H1 (cell line): ENCODE measurements at regions not wholly inside any gene's neighbourhood (a gene's known extent, or its start where the extent isn't known, plus 50 kb on each side); places are given as distances from the start of the nearest gene placed in this dataset.

Experiments
- CTCF ChIA-PET: fragments of 300-600 bp; sonication (Branson Sonifier 250); formaldehyde crosslinking; loops from one replicate; lab custom pipeline; 2021; ENCODE audit not compliant: partially characterized antibody; lab: Charles Lee
- POLR2A ChIA-PET: fragments of 300-600 bp; sonication (Branson Sonifier 250); formaldehyde crosslinking; loops from one replicate; lab custom pipeline; 2021; ENCODE audit warnings: inconsistent platforms; ENCODE audit not compliant: partially characterized antibody; lab: Charles Lee
- DNase-seq, 2 experiments: peaks; one replicate each; pipeline versions ENCODE4 v3.0.0 to v3.0.0-alpha.2; 2010 to 2022; ENCODE audit warnings: low spot score in 2 of 2, low read depth in 1 of 2, mixed read lengths in 1 of 2
- FAIRE-seq: peaks from 2 replicates; lab custom pipeline; 2011; peaks lifted over from hg19 to GRCh38; lab: Jason Lieb, UNC
- H2AFZ ChIP-seq: 2 replicates; pipeline ENCODE4 v1.8.1; 2012; ENCODE audit warnings: low read length, inconsistent platforms
- H2AK5ac ChIP-seq: 2 replicates; pipeline ENCODE4 v1.6.1; 2013; ENCODE audit warnings: low read depth, low read length
- H2BK120ac ChIP-seq: replicated peaks from 2 replicates; pipeline ENCODE3; 2013; ENCODE audit warnings: low read depth, low read length, inconsistent platforms
- H2BK12ac ChIP-seq: 2 replicates; pipeline ENCODE4 v1.6.1; 2013; ENCODE audit warnings: low read depth, low read length
- H2BK15ac ChIP-seq: 2 replicates; pipeline ENCODE4 v1.6.1; 2013; ENCODE audit warnings: low read length
- H2BK20ac ChIP-seq: 2 replicates; pipeline ENCODE4 v1.6.1; 2013; ENCODE audit warnings: low read length
- H2BK5ac ChIP-seq: 2 replicates; pipeline ENCODE4 v1.6.1; 2013; ENCODE audit warnings: low read depth, low read length
- H3K14ac ChIP-seq: 2 replicates; pipeline ENCODE4 v1.6.1; 2013; ENCODE audit warnings: inconsistent platforms; ENCODE audit not compliant: insufficient read length
- H3K18ac ChIP-seq: 2 replicates; pipeline ENCODE4 v1.6.1; 2013; ENCODE audit warnings: low read length; ENCODE audit errors: extremely low read depth
- H3K23ac ChIP-seq: 2 replicates; pipeline ENCODE4 v1.6.1; 2013; ENCODE audit warnings: inconsistent platforms; ENCODE audit not compliant: insufficient read length
- H3K23me2 ChIP-seq: 2 replicates; pipeline ENCODE4 v1.6.1; 2013; ENCODE audit warnings: low read depth, low read length
- H3K27ac ChIP-seq: 2 replicates; pipeline ENCODE4 v1.6.1; 2011; ENCODE audit warnings: low read depth, low read length, inconsistent platforms
- H3K27me3 ChIP-seq, 4 experiments: replicated peaks in 1 of 4; 1 replicate in 1 of 4; 2 replicates in 3 of 4; pipeline versions ENCODE4 v1.6.1 to v1.8.1; 2011 to 2013; ENCODE audit warnings: low read length in 3 of 4, mild to moderate bottlenecking in 3 of 4, inconsistent platforms in 2 of 4, mixed read lengths in 2 of 4, moderate library complexity in 1 of 4; ENCODE audit not compliant: control insufficient read depth in 3 of 4, insufficient read depth in 3 of 4; ENCODE audit errors: extremely low read depth in 1 of 4
- H3K36me3 ChIP-seq, 4 experiments: 2 replicates each; pipeline versions ENCODE4 v1.6.1 to v1.8.1; 2011 to 2013; ENCODE audit warnings: mild to moderate bottlenecking in 4 of 4, low read length in 3 of 4, moderate library complexity in 2 of 4, control low read depth in 1 of 4, inconsistent platforms in 1 of 4; ENCODE audit not compliant: insufficient read depth in 4 of 4, control insufficient read depth in 2 of 4
- H3K4ac ChIP-seq: replicated peaks from 2 replicates; pipeline ENCODE3; 2013; ENCODE audit warnings: low read length, low read depth, mixed read lengths, inconsistent platforms; ENCODE audit not compliant: insufficient read length
- H3K4me1 ChIP-seq, 4 experiments: replicated peaks in 1 of 4; 1 replicate in 1 of 4; 2 replicates in 3 of 4; pipeline versions ENCODE4 v1.6.1 to v1.8.1; 2011 to 2013; ENCODE audit warnings: low read length in 3 of 4, inconsistent platforms in 2 of 4, mixed read lengths in 1 of 4; ENCODE audit not compliant: insufficient read depth in 4 of 4, control insufficient read depth in 3 of 4
- H3K4me2 ChIP-seq, 2 experiments: 2 replicates each; pipeline versions ENCODE4 v1.6.1 to v1.8.1; 2011 to 2013; ENCODE audit warnings: low read depth in 2 of 2, low read length in 2 of 2, control low read depth in 1 of 2, inconsistent platforms in 1 of 2, mild to moderate bottlenecking in 1 of 2; ENCODE audit not compliant: insufficient read depth in 1 of 2
- H3K4me3 ChIP-seq, 4 experiments: fragments of 200-600, 300-600 bp in 1 of 4; sonication (generic), shearing (Covaris generic), sonication (Bioruptor Twin) in 1 of 4; 2 replicates each; pipeline versions ENCODE4 v1.5.1 to v1.8.1; 2011 to 2016; ENCODE audit warnings: low read length in 4 of 4, low read depth in 3 of 4, control low read depth in 2 of 4, inconsistent platforms in 2 of 4, mild to moderate bottlenecking in 2 of 4, mixed read lengths in 1 of 4, moderate library complexity in 1 of 4; ENCODE audit not compliant: insufficient read depth in 2 of 4; ENCODE audit errors: extremely low read depth in 1 of 4
- H3K56ac ChIP-seq: replicated peaks from 2 replicates; pipeline ENCODE3; 2013; ENCODE audit warnings: low read depth, mild to moderate bottlenecking, mixed read lengths, low read length, inconsistent platforms; ENCODE audit not compliant: insufficient read length
- H3K79me1 ChIP-seq: 2 replicates; pipeline ENCODE4 v1.6.1; 2013; ENCODE audit warnings: low read depth, low read length, control low read depth
- H3K79me2 ChIP-seq, 2 experiments: 2 replicates each; pipeline versions ENCODE4 v1.6.1 to v1.8.1; 2012 to 2013; ENCODE audit warnings: low read length in 2 of 2, mild to moderate bottlenecking in 2 of 2, inconsistent platforms in 1 of 2; ENCODE audit not compliant: insufficient read depth in 2 of 2, control insufficient read depth in 1 of 2
- H3K9ac ChIP-seq, 4 experiments: replicated peaks in 1 of 4; 1 replicate in 1 of 4; 2 replicates in 3 of 4; pipeline versions ENCODE4 v1.6.1 to v1.8.1; 2011 to 2013; ENCODE audit warnings: low read depth in 3 of 4, low read length in 3 of 4, control low read depth in 2 of 4, mild to moderate bottlenecking in 2 of 4, moderate library complexity in 2 of 4, inconsistent platforms in 1 of 4; ENCODE audit errors: extremely low read depth in 1 of 4
- H3K9me3 ChIP-seq, 2 experiments: 2 replicates each; pipeline versions ENCODE4 v1.6.1 to v1.8.1; 2012 to 2013; ENCODE audit warnings: mild to moderate bottlenecking in 2 of 2, moderate library complexity in 2 of 2, control low read depth in 1 of 2, inconsistent platforms in 1 of 2, low read depth in 1 of 2, low read length in 1 of 2, mixed read lengths in 1 of 2; ENCODE audit not compliant: insufficient read depth in 2 of 2
- H4K20me1 ChIP-seq, 2 experiments: replicated peaks in 1 of 2; 2 replicates each; pipeline versions ENCODE3 to v1.8.1; 2011 to 2013; ENCODE audit warnings: inconsistent platforms in 2 of 2, low read length in 2 of 2, mild to moderate bottlenecking in 1 of 2; ENCODE audit not compliant: insufficient read depth in 2 of 2, control insufficient read depth in 1 of 2
- H4K5ac ChIP-seq: 2 replicates; pipeline ENCODE4 v1.6.1; 2013; ENCODE audit warnings: low read length, low read depth, mixed read lengths, inconsistent platforms; ENCODE audit not compliant: insufficient read length
- H4K8ac ChIP-seq: 2 replicates; pipeline ENCODE4 v1.8.0; 2013; ENCODE audit warnings: mild to moderate bottlenecking, moderate library complexity, low read length, inconsistent platforms; ENCODE audit not compliant: insufficient read depth; ENCODE audit errors: extremely low read depth
- H4K91ac ChIP-seq: replicated peaks from 2 replicates; pipeline ENCODE3; 2013; ENCODE audit warnings: low read length, mixed read lengths, inconsistent platforms; ENCODE audit not compliant: insufficient read length
- EZH2 ChIP-seq: fragments of 200-600 bp; sonication (generic); IDR thresholded peaks from 2 replicates; pipeline ENCODE4 v1.7.1; 2012; ENCODE audit warnings: low read depth, mild to moderate bottlenecking, moderate library complexity, low read length, inconsistent platforms; ENCODE audit not compliant: severe bottlenecking
- HDAC2 ChIP-seq, 2 experiments: fragments of 300-600 bp in 1 of 2; sonication (generic) in 1 of 2; IDR thresholded peaks; 2 replicates each; pipeline ENCODE4 v1.6.1; 2011 to 2012; ENCODE audit warnings: low read depth in 2 of 2, low read length in 2 of 2, mild to moderate bottlenecking in 2 of 2, moderate library complexity in 2 of 2, borderline replicate concordance in 1 of 2, inconsistent platforms in 1 of 2
- KDM1A ChIP-seq: fragments of 200-600, 300-600 bp; sonication (generic); IDR thresholded peaks from 2 replicates; pipeline ENCODE4 v1.7.1; 2016; ENCODE audit warnings: mild to moderate bottlenecking, low read length, borderline replicate concordance
- WGBS, 2 experiments: shearing (Covaris generic) in 1 of 2; methylation state at CpG; one replicate each; pipeline versions ENCODE4 v1.1.6 to v1.1.7; 2013 to 2015; ENCODE audit warnings: low lambda C conversion rate in 2 of 2, mixed read lengths in 2 of 2, inconsistent platforms in 1 of 2, low coverage in 1 of 2, missing lambda C conversion rate in 1 of 2; ENCODE audit not compliant: insufficient replicate concordance in 2 of 2, insufficient coverage in 1 of 2, insufficient read length in 1 of 2; ENCODE audit errors: extremely low coverage in 1 of 2, missing lambda C conversion rate in 1 of 2; 5-methylcytosine and 5-hydroxymethylcytosine counted together

GRCh38 chr3:69660631-69661030, 78.6 kb upstream of the MITF start:
- Histone ChIP-seq H4K5ac (no peak overlapping the region), H4K91ac (no peak overlapping the region), H3K79me2 (no peaks in the 10 kb centered on the region), H3K4me3 (no peak overlapping the region), H2BK20ac (no peak overlapping the region), H3K14ac (no peak overlapping the region), H3K56ac (no peak overlapping the region), H2AK5ac (no peak overlapping the region), H3K4me1 (no peaks in the 10 kb centered on the region), H3K18ac (no peak overlapping the region), H3K4me2 (no peak overlapping the region), H2AFZ (no peak overlapping the region), H3K79me1 (no peaks in the 10 kb centered on the region), H2BK5ac (no peak overlapping the region), H3K27ac (no peak overlapping the region), H4K20me1 (no peaks in the 10 kb centered on the region), H3K27me3 (no peaks in the 10 kb centered on the region), H4K8ac (no peak overlapping the region), H2BK15ac (no peak overlapping the region), H2BK120ac (no peak overlapping the region), H3K4ac (no peak overlapping the region), H2BK12ac (no peak overlapping the region), H3K23me2 (no peaks in the 10 kb centered on the region), H3K9me3 (peaks cover 0 to 8% of the 10 kb centered on the region in 2 experiments; a peak in 2 of 4 replicates), H3K9ac (no peak overlapping the region), H3K23ac (no peak overlapping the region), H3K36me3 (no peaks in the 10 kb centered on the region; a peak in 1 of 8 replicates)
- TF ChIP-seq HDAC2 (IDR thresholded peaks at IDR 0.05; ENCODE audit: borderline replicate concordance in 1 of 2, low read depth in 2 of 2, low read length in 2 of 2), result no peak
- no peak for TF ChIP-seq KDM1A
- no peak for TF ChIP-seq EZH2
- CTCF ChIA-PET, result interaction anchor here (0.6 to 2.5 kb wide), 7 partner anchors 9 to 449 kb away, joined by 3 to 7 read pairs (median 3); no protein-coding TSS in a partner anchor
- WGBS, 2 experiments, result 91% methylated on average over 12 of the region's 36 CpGs; no CpG with 5 or more reads in 1 of the 2 experiments
- no peak for DNase-seq
- POLR2A ChIA-PET, result no interaction called here
- no peak for FAIRE-seq
